ENCODE measurements at regions not wholly inside any gene's neighbourhood (a gene's known extent, or its start where the extent isn't known, plus 50 kb on each side); places are given as distances from the start of the nearest gene placed in this dataset.

- no peaks in the 10 kb centered on the region for H3F3A ChIP-seq (ENCODE audit: insufficient read depth, low read length, poor library complexity, severe bottlenecking)
- H3K9me2 ChIP-seq (ENCODE audit: insufficient read depth, low read length), result no peaks in the 10 kb centered on the region
- no peaks in the 10 kb centered on the region for H3K27me3 ChIP-seq (ENCODE audit: insufficient read depth, low read depth, low read length)
- H3K79me2 ChIP-seq (replicated peaks; ENCODE audit: insufficient read depth, low read length), result no peaks in the 10 kb centered on the region
- H3K9me3 ChIP-seq (ENCODE audit: low read length), result no peaks in the 10 kb centered on the region
- H3K4me2 ChIP-seq (ENCODE audit: low read length), result no peak overlapping the region
- no peak overlapping the region for H3K4me3 ChIP-seq (ENCODE audit: low read length)
- H2AFZ ChIP-seq (ENCODE audit: low read depth, low read length), result no peak overlapping the region
- no peaks in the 10 kb centered on the region for H4K20me1 ChIP-seq (ENCODE audit: insufficient read depth)
- H3K27ac ChIP-seq (ENCODE audit: low read length), result no peak overlapping the region
- H3K9ac ChIP-seq (ENCODE audit: low read length), result no peak overlapping the region
- H3K36me3 ChIP-seq (ENCODE audit: insufficient read depth, low read length), result no peaks in the 10 kb centered on the region
- TF ChIP-seq EP300 (conservative IDR thresholded peaks at IDR 0.05; ENCODE audit: poor library complexity, severe bottlenecking) (no peak), SMC3 (conservative IDR thresholded peaks at IDR 0.05; ENCODE audit: poor library complexity) (no peak), POLR2AphosphoS5 (IDR thresholded peaks at IDR 0.05) (no peak), EZH2 (IDR thresholded peaks at IDR 0.05; ENCODE audit: borderline replicate concordance, insufficient read depth, low read length, poor library complexity, severe bottlenecking) (no peak), RAD21 (conservative IDR thresholded peaks at IDR 0.05) (no peak), TAF1 (IDR thresholded peaks at IDR 0.05; ENCODE audit: low read depth) (no peak), REST (IDR thresholded peaks at IDR 0.05; ENCODE audit: borderline replicate concordance) (no peak), CTCF (IDR thresholded peaks at IDR 0.05; ENCODE audit: poor library complexity, severe bottlenecking) (no peak), MXI1 (conservative IDR thresholded peaks at IDR 0.05; ENCODE audit: poor library complexity, severe bottlenecking) (no peak)
Observed at GRCh38 chr3:73927203-73927570, 302.4 kb upstream of the PDZRN3 start.

GRCh38 chr3:73926360-73927202 is 301.8 kb upstream of the PDZRN3 start:
- H3K36me3 ChIP-seq (ENCODE audit: insufficient read depth, low read length), result no peaks in the 10 kb centered on the region
- H3K79me2 ChIP-seq (replicated peaks; ENCODE audit: insufficient read depth, low read length), result no peaks in the 10 kb centered on the region
- TF ChIP-seq CTCF (IDR thresholded peaks at IDR 0.05; ENCODE audit: poor library complexity, severe bottlenecking) (no peak), TAF1 (IDR thresholded peaks at IDR 0.05; ENCODE audit: low read depth) (no peak), SMC3 (conservative IDR thresholded peaks at IDR 0.05; ENCODE audit: poor library complexity) (no peak), RAD21 (conservative IDR thresholded peaks at IDR 0.05) (no peak), MXI1 (conservative IDR thresholded peaks at IDR 0.05; ENCODE audit: poor library complexity, severe bottlenecking) (no peak), REST (IDR thresholded peaks at IDR 0.05; ENCODE audit: borderline replicate concordance) (no peak), EP300 (conservative IDR thresholded peaks at IDR 0.05; ENCODE audit: poor library complexity, severe bottlenecking) (no peak), EZH2 (IDR thresholded peaks at IDR 0.05; ENCODE audit: borderline replicate concordance, insufficient read depth, low read length, poor library complexity, severe bottlenecking) (no peak), POLR2AphosphoS5 (IDR thresholded peaks at IDR 0.05) (no peak)
- H3K4me3 ChIP-seq (ENCODE audit: low read length), result no peak overlapping the region
- H2AFZ ChIP-seq (ENCODE audit: low read depth, low read length), result no peak overlapping the region
- no peaks in the 10 kb centered on the region for H3K9me2 ChIP-seq (ENCODE audit: insufficient read depth, low read length)
- H3F3A ChIP-seq (ENCODE audit: insufficient read depth, low read length, poor library complexity, severe bottlenecking), result no peaks in the 10 kb centered on the region
- H4K20me1 ChIP-seq (ENCODE audit: insufficient read depth), result no peaks in the 10 kb centered on the region
- no peaks in the 10 kb centered on the region for H3K9me3 ChIP-seq (ENCODE audit: low read length)
- H3K27me3 ChIP-seq (ENCODE audit: insufficient read depth, low read depth, low read length), result no peaks in the 10 kb centered on the region
- no peak overlapping the region for H3K4me2 ChIP-seq (ENCODE audit: low read length)
- H3K27ac ChIP-seq (ENCODE audit: low read length), result no peak overlapping the region
- H3K9ac ChIP-seq (ENCODE audit: low read length), result no peak overlapping the region
